GM04503 (cell line): ENCODE measurements at regions not wholly inside any gene's neighbourhood (a gene's known extent, or its start where the extent isn't known, plus 50 kb on each side); places are given as distances from the start of the nearest gene placed in this dataset.

Experiments
- DNase-seq: peaks from one replicate; pipeline ENCODE4 v3.0.0-alpha.2; 2012; ENCODE audit warnings: low read depth

- DNase-seq, result peak; percentile 45
Measured at GRCh38 chr1:218772575-218772974, 401.1 kb upstream of the LYPLAL1 start.

GRCh38 chr1:218775501-218776021, 398.1 kb upstream of the LYPLAL1 start:
- DNase-seq, result no peak

DNA sequence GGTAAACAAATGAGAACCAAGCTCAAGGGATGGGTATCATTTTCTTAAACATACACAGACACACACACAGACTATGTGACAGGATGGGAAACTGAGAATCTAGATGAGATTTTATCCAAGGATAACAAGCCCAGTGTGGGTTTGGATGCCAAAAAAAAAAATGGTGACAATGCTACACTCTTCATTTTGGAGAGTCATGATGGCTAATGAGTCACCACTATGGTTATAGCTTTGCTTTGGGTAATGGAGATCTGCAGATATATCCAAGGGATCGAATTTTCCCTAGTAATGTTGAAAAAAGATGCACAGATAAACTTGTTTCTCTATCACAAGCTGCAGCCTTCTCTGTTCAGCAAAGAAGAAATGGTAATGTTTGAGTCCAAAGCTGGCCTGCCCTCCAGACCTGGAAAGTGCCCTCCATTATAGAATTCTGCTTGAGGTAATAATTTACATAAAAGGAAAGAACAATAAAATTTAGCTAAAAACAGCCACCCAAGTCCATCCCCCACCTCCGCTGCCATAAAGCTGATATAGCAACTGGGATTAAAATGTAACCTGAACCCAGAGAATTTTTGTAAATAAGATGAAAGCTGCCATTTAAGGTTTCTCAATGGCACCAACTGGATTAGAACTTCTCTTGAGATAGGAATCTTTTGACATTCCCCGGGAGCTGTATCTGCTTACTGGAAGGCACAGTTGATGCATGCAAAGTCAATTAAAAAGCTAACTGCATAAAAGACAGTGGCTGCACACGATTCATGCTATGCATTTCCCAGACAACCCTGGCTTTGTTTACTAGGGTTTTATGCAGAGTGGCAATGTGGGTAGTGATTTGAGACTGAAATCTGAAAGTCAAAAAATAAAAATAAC, 395.2 kb upstream of the LYPLAL1 start:
- DNase-seq, result no peak

DNA sequence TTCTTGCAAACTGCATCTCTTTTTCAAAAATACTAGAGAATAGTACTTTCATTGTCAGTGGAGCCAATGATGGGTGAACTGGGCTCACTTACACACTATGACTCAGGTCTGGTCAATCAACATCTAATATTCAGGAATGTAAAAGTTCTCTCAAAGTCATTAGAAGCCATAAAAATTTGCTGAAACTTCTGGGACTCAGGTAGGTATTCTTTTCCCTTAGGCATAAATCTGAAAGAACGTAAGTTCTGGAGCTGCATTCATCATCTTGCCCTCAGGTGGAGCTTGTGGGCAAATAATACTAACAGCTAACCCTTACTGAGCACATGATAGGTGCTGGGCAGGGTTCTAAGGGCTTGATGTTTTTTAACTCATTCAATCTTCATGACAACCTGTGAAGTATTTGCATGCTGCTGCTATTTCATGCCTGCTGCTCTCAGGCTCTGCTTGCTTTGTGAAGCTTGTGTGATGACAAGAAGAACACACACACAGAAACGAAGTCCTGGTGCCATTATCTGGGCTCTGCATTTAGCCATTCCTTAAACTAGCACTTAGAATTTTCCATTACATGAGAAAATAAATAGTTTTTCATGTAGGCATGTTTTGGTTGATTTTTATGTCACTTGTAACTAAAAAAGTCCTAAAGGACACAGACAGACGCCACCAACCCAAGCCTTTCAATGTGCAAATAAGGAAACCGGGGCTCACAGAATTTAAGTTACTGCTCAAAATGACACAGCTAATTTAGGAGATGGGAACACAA, 394.2 kb upstream of the LYPLAL1 start:
- no peak for DNase-seq

GRCh38 chr1:218783131-218783530, 390.5 kb upstream of the LYPLAL1 start:
- no peak for DNase-seq

GRCh38 chr1:218783916-218784315, 389.8 kb upstream of the LYPLAL1 start:
- no peak for DNase-seq

DNA sequence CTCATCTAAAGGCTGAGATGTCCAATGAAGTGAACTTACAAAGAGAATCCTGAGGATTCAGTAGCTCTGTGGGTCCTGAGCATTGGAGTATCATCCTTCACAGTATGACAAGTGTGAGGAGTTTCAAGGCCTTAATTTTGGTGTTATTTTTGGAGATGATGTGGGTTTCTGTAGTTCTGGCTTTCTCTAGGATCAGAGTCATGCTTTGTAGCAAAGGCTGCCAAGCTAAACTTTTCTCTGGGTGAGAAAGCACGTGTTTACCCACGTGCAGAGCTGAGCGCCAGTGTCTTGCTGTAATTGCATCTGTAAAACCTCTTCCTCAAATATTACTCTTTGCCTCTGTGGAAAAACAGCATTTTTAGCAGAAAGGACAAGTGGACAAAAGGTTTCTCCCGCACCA, 387.8 kb upstream of the LYPLAL1 start:
- peak; percentile 28 for DNase-seq

- DNase-seq, result no peak
Measured at GRCh38 chr1:218787826-218788225, 385.9 kb upstream of the LYPLAL1 start.

GRCh38 chr1:218796773-218797172, 376.9 kb upstream of the LYPLAL1 start:
- no peak for DNase-seq

- no peak for DNase-seq
Measured at GRCh38 chr1:218802799-218803198, 370.9 kb upstream of the LYPLAL1 start.

- DNase-seq, result no peak
Measured at GRCh38 chr1:218803351-218803997, 370.2 kb upstream of the LYPLAL1 start.

DNA sequence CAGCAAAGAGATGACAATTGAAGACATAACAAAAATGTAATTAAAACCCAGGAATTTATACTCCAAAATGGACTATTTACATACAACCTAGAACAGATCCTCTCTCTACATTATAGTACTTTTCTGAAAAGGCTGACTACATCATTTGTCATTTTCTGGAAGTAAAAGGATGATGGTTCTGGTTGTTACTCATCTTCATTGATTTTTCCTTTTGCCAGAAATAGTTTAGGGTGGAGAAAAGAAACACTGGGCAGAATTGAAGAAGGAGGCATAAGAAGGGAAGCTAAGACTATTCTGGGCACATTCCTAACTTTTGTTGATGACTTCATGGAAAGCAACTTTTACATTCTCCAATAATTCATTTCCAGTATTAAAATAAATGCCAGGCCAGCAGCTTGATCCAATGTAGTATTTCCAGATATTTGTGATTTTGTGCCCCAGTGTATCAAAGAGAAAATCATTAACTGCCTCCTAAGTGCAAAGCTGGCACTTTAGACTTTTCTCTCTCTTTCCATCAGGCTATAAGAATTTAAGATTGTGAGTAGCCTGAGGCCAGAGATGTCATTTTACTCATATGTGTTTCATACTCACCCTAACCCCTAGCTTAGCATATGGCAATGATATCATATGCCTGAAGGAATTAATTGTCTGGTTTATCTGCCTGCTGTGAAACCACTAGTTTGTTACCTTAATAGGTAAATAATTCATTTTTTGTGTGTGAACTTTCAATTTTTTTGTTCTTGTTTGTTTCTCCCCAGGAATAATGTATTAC, 369.5 kb upstream of the LYPLAL1 start:
- no peak for DNase-seq

GRCh38 chr1:218809061-218809460, 364.6 kb upstream of the LYPLAL1 start:
- DNase-seq, result no peak

- DNase-seq, result no peak
Measured at GRCh38 chr1:218809625-218810024, 364.1 kb upstream of the LYPLAL1 start.

DNA sequence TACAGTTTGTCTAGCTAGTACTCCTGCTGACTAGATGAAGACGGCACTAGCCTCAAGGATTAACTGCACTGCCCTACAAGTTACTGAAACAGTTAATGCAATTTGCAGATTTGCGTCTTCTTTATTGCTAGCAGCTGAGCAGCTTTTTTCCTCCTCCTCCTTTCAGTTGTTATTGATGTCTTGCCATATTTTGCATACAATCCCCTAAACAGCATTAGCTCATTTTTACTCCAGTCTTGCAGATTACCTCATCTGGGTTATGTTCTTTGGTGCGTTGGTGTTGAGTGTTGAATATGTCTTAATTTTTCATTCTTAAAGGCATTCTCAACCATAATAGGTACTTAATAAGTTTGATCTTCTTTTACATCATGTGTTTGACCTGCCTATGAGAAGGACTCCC, 363.4 kb upstream of the LYPLAL1 start:
- no peak for DNase-seq

DNA sequence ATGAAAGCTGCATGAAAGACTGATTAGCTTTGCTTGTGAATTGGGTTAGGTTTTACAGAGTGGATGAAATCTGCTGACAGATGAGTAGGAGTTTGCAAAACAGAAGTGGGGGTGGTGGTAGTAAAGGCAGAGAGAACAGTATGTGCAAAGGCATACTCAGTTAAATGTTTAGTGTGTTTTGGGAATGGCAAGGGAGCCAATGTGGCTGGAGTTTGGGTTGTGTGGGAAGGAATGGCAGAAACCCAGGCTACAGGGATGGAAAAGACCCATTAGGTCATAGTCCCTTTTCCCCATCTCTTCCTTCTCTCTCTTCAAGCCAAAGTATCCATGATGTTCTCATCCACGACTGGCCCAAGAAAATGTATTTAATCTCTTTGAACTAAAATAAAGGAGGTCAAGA, 362.2 kb upstream of the LYPLAL1 start:
- no peak for DNase-seq

GRCh38 chr1:218812360-218812759, 361.3 kb upstream of the LYPLAL1 start:
- no peak for DNase-seq

DNA sequence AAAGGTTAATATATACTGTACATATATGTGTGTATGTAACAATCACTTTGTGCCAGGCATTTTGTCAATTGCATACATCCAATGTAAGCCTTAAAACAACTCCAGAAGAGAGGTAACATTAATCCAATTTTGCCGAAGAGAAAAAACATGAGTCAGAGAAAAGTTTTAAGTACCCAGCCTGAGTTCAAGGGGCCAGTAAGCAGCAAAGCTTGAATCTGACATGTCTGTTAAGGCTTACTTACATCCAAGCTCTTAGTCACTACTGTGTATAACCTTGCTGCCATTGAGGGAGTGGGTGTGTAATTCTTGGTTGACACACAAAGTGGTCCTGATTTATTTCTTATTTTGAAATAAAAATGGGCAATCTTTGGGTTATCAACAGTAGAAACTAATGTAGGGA, 360.4 kb upstream of the LYPLAL1 start:
- DNase-seq, result no peak

GRCh38 chr1:218815076-218815475, 358.6 kb upstream of the LYPLAL1 start:
- no peak for DNase-seq

DNA sequence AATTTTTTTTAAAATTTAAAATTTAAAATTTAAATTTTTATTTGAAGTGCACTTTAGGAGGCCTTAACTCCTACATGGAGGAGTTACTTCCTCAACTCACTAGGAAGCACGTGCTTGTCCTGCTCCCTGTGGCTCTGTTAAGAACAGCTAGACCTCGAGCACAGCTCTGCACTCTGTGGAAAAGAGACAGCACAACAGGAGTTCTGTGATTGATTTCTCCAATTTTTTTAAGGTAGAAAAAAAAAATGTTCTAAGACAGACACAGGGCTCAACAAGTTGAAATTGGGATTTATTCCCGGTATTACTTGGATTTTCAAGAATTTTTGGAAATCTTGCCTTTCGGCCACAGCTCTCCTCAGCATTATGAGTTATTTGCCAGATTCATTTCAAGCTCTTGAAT, 356.6 kb upstream of the LYPLAL1 start:
- no peak for DNase-seq

GRCh38 chr1:218817691-218818465, 355.8 kb upstream of the LYPLAL1 start:
- DNase-seq, result no peak
